ENCODE measurements at regions not wholly inside any gene's neighbourhood (a gene's known extent, or its start where the extent isn't known, plus 50 kb on each side); places are given as distances from the start of the nearest gene placed in this dataset.

GRCh38 chr3:152778022-152778421 is 56.9 kb upstream of the P2RY1 start (continued):
- no peak for TF ChIP-seq ZNF592 (IDR thresholded peaks at IDR 0.05)
- TF ChIP-seq LARP7 (IDR thresholded peaks at IDR 0.05) = no peak
- no peak for TF ChIP-seq RELB (IDR thresholded peaks at IDR 0.05; ENCODE audit: low read depth)
- TF ChIP-seq POLR2AphosphoS2 (IDR thresholded peaks at IDR 0.05; ENCODE audit: low read depth, low read length) = no peak

GRCh38 chr3:152779653-152780052 is 55.3 kb upstream of the P2RY1 start:
- FAIRE-seq (no peak), ATAC-seq (peak; percentile 54), DNase-seq (ENCODE audit: low read depth, low spot score) (no peak)
- in situ Hi-C loops (cut with MboI) = no loop called here
- Histone ChIP-seq H3K27me3 (replicated peaks in 1 of 2; ENCODE audit: control insufficient read depth in 2 of 2, insufficient read depth in 2 of 2, low read length in 1 of 2) (no peaks in the 10 kb centered on the region), H3K4me3 (no peak overlapping the region), H3K36me3 (ENCODE audit: control insufficient read depth in 2 of 2, insufficient read depth in 2 of 2, low read length in 1 of 2) (no peaks in the 10 kb centered on the region), H3K9ac (ENCODE audit: control insufficient read depth, insufficient read depth, low read length) (no peak overlapping the region), H4K20me1 (ENCODE audit: control insufficient read depth, insufficient read depth) (no peaks in the 10 kb centered on the region), H3K9me3 (replicated peaks; ENCODE audit: control insufficient read depth, insufficient read depth, low read length) (no peaks in the 10 kb centered on the region; the same call in 2 of the 3 replicates), H3K4me2 (ENCODE audit: control insufficient read depth, insufficient read depth) (no peak overlapping the region), H3K27ac (ENCODE audit: control insufficient read depth, insufficient read depth) (no peak overlapping the region), H3K4me1 (ENCODE audit: control insufficient read depth, insufficient read depth, low read length) (peaks cover under 1% of the 10 kb centered on the region; the same call in 1 of the 2 replicates), H3K79me2 (ENCODE audit: control insufficient read depth, insufficient read depth, low read length) (no peaks in the 10 kb centered on the region), H2AFZ (ENCODE audit: control insufficient read depth, low read depth, low read length) (no peak overlapping the region)
- intact Hi-C loops (cut with micrococcal nuclease; ENCODE audit: unreplicated experiment) = no loop called here
- POLR2A ChIA-PET = no interaction called here
- TF ChIP-seq CREB1 (IDR thresholded peaks at IDR 0.05; ENCODE audit: low read depth) (peak; percentile 39; the same call in 1 of the 2 replicates), NFIC (IDR thresholded peaks at IDR 0.05; ENCODE audit: low read depth, low read length) (peak; percentile 42; the same call in 1 of the 2 replicates), RELA (IDR thresholded peaks at IDR 0.05; ENCODE audit: borderline replicate concordance, partially characterized antibody) (no peak), EGR1 (IDR thresholded peaks at IDR 0.05; ENCODE audit: borderline replicate concordance in 1 of 2, low read depth in 2 of 2, low read length in 2 of 2) (no peak), JUNB (IDR thresholded peaks at IDR 0.05) (peak; percentile 54)
- 0% methylated on average over 2 of the region's 2 CpGs for WGBS (ENCODE audit: insufficient coverage, insufficient replicate concordance, low lambda C conversion rate, missing lambda C conversion rate)
- CTCF ChIA-PET = no interaction called here
- no TSS peak for BruUV-seq (replicated peaks)
- SMC1A ChIA-PET (ENCODE audit: uncharacterized antibody, unreplicated experiment) = no interaction called here
- RAD21 ChIA-PET (ENCODE audit: unreplicated experiment) = interaction anchor here (1.7 kb wide), 1 partner anchor 9 kb away, joined by 4 read pairs; no protein-coding TSS in a partner anchor
